GM20431 (cell line): ENCODE measurements at regions not wholly inside any gene's neighbourhood (a gene's known extent, or its start where the extent isn't known, plus 50 kb on each side); places are given as distances from the start of the nearest gene placed in this dataset.

Source experiments
- in situ Hi-C: fragments of 300-500 bp; cut with MseI, MboI; formaldehyde crosslinking; loops from one replicate; pipeline ENCODE4 v1.15.0; 2020; ENCODE audit warnings: low sequenced_read_pairs; ENCODE audit not compliant: unreplicated experiment

GRCh38 chr3:10757021-10757820 lies 58.8 kb upstream of the SLC6A11 start:
- in situ Hi-C loops = no loop called here

GRCh38 chr3:10757821-10758130 lies 58.3 kb upstream of the SLC6A11 start:
- in situ Hi-C loops = no loop called here

GRCh38 chr3:10758304-10759037 lies 57.6 kb upstream of the SLC6A11 start:
- in situ Hi-C loops = no loop called here

- in situ Hi-C loops = no loop called here
Observed at GRCh38 chr3:10759495-10759894, 56.5 kb upstream of the SLC6A11 start.

GRCh38 chr3:10760199-10760598 lies 55.8 kb upstream of the SLC6A11 start:
- in situ Hi-C loops = no loop called here

- in situ Hi-C loops = no loop called here
Observed at GRCh38 chr3:10761583-10761982, 54.4 kb upstream of the SLC6A11 start.

GRCh38 chr3:10762116-10762515 lies 53.9 kb upstream of the SLC6A11 start:
- in situ Hi-C loops = no loop called here

GRCh38 chr3:10762611-10763247 lies 53.3 kb upstream of the SLC6A11 start:
- in situ Hi-C loops = no loop called here

- in situ Hi-C loops = no loop called here
Observed at GRCh38 chr3:10763248-10763620, 52.8 kb upstream of the SLC6A11 start.

GRCh38 chr3:10763817-10764258 lies 52.2 kb upstream of the SLC6A11 start:
- in situ Hi-C loops = no loop called here

- in situ Hi-C loops = no loop called here
Observed at GRCh38 chr3:10764259-10765051, 51.6 kb upstream of the SLC6A11 start.

- in situ Hi-C loops = no loop called here
Observed at GRCh38 chr3:10766049-10766705, 49.9 kb upstream of the SLC6A11 start.
